Amygdala (tissue), 56 donors: ENCODE measurements at regions not wholly inside any gene's neighbourhood (a gene's known extent, or its start where the extent isn't known, plus 50 kb on each side); places are given as distances from the start of the nearest gene placed in this dataset.

Source experiments
- DNase-seq, 56 donors: peaks; one replicate each; lab custom pipeline; 2025; lab: John Stamatoyannopoulos, UW

- DNase-seq: peak in 25 of 56 donors; percentile 6 to 80 (median 49)
Measured at GRCh38 chr10:58993480-58994221, 182.8 kb upstream of the PHYHIPL start.

GRCh38 chr10:58994226-58995057, 182.0 kb upstream of the PHYHIPL start:
- no peak for DNase-seq

GRCh38 chr10:58995058-58995596, 181.3 kb upstream of the PHYHIPL start:
- DNase-seq: no peak

- DNase-seq: no peak
Measured at GRCh38 chr10:58996063-58996462, 180.4 kb upstream of the PHYHIPL start.

- DNase-seq: no peak
Measured at GRCh38 chr10:58996866-58997265, 179.6 kb upstream of the PHYHIPL start.

GRCh38 chr10:58998924-58999713, 177.3 kb upstream of the PHYHIPL start:
- DNase-seq: peak in 51 of 56 donors; percentile 18 to 94 (median 74)

- peak in 2 of 56 donors; percentile 26 to 32 for DNase-seq
Measured at GRCh38 chr10:59000162-59000825, 176.1 kb upstream of the PHYHIPL start.

- DNase-seq: peak in 1 of 56 donors; percentile 23
Measured at GRCh38 chr10:59002011-59002410, 174.4 kb upstream of the PHYHIPL start.

GRCh38 chr10:59003203-59003602, 173.2 kb upstream of the PHYHIPL start:
- no peak for DNase-seq

- DNase-seq: no peak
Measured at GRCh38 chr10:59004392-59004791, 172.1 kb upstream of the PHYHIPL start.

GRCh38 chr10:59006511-59007306, 169.7 kb upstream of the PHYHIPL start:
- no peak for DNase-seq

- DNase-seq: no peak
Measured at GRCh38 chr10:59007307-59008025, 169.0 kb upstream of the PHYHIPL start.

- DNase-seq: peak in 24 of 56 donors; percentile 10 to 71 (median 32)
Measured at GRCh38 chr10:59008452-59008851, 168.0 kb upstream of the PHYHIPL start.

- DNase-seq: no peak
Measured at GRCh38 chr10:59011972-59012632, 164.3 kb upstream of the PHYHIPL start.

GRCh38 chr10:59012839-59013238, 163.6 kb upstream of the PHYHIPL start:
- DNase-seq: no peak

- DNase-seq: peak in 3 of 56 donors; percentile 17 to 46 (median 18)
Measured at GRCh38 chr10:59016043-59016442, 160.4 kb upstream of the PHYHIPL start.

GRCh38 chr10:59018977-59019376, 157.5 kb upstream of the PHYHIPL start:
- DNase-seq: peak in 2 of 56 donors; percentile 27 to 30

- DNase-seq: no peak
Measured at GRCh38 chr10:59019603-59020002, 156.8 kb upstream of the PHYHIPL start.
